Spleen (tissue), 11 donors: ENCODE measurements at regions not wholly inside any gene's neighbourhood (a gene's known extent, or its start where the extent isn't known, plus 50 kb on each side); places are given as distances from the start of the nearest gene placed in this dataset.
"Not testable (repeated sequence)": the region's sequence is repeated elsewhere in the genome, so short reads cannot be mapped to it uniquely, and the experiment has no call there.

Experiments
- DNase-seq: peaks from one replicate; pipeline ENCODE4 v3.0.0-alpha.2; 2020
- H3K27ac ChIP-seq, 8 donors: fragments of 200-600 bp; sonication (generic) in 7 of 8; 1 replicate in 4 of 8; 2 replicates in 4 of 8; pipeline versions ENCODE4 v1.5.0 to v1.8.0; 2016 to 2021; ENCODE audit warnings: inconsistent platforms in 4 of 8, mild to moderate bottlenecking in 4 of 8, moderate library complexity in 1 of 8
- H3K27me3 ChIP-seq, 7 donors: fragments of 200-600 bp; sonication (generic) in 6 of 7; replicated peaks in 1 of 7; 1 replicate in 4 of 7; 2 replicates in 3 of 7; pipeline versions ENCODE4 v1.5.0 to v1.8.0; 2016 to 2021; ENCODE audit warnings: inconsistent platforms in 3 of 7, mild to moderate bottlenecking in 1 of 7
- H3K36me3 ChIP-seq, 6 donors: fragments of 200-600 bp; sonication (generic) in 5 of 6; 1 replicate in 4 of 6; 2 replicates in 2 of 6; pipeline versions ENCODE4 v1.5.0 to v1.8.0; 2016 to 2021; ENCODE audit warnings: inconsistent platforms in 2 of 6
- H3K4me1 ChIP-seq, 6 donors: fragments of 200-600 bp; sonication (generic) in 5 of 6; 1 replicate in 3 of 6; 2 replicates in 3 of 6; pipeline versions ENCODE4 v1.5.0 to v1.8.0; 2016 to 2021; ENCODE audit warnings: inconsistent platforms in 3 of 6
- H3K4me3 ChIP-seq, 8 donors: fragments of 200-600 bp; sonication (generic) in 7 of 8; 1 replicate in 4 of 8; 2 replicates in 4 of 8; pipeline versions ENCODE4 v1.5.0 to v1.8.0; 2016 to 2021; ENCODE audit warnings: inconsistent platforms in 4 of 8, mild to moderate bottlenecking in 4 of 8, moderate library complexity in 2 of 8
- H3K9me3 ChIP-seq, 8 donors: fragments of 200-600 bp; sonication (generic) in 7 of 8; 1 replicate in 4 of 8; 2 replicates in 4 of 8; pipeline versions ENCODE4 v1.5.0 to v1.8.0; 2016 to 2021; ENCODE audit warnings: inconsistent platforms in 4 of 8
- POLR2A ChIP-seq, 3 donors: fragments of 450-650 bp; IDR thresholded peaks; one replicate each; pipeline ENCODE4 v1.5.1; 2017; ENCODE audit warnings: antibody characterized with exemption in 3 of 3, mild to moderate bottlenecking in 1 of 3
- POLR2AphosphoS5 ChIP-seq, 3 donors: sonication (generic); formaldehyde crosslinking; IDR thresholded peaks; one replicate each; pipeline ENCODE4 v1.5.1; 2017; ENCODE audit warnings: antibody characterized with exemption in 3 of 3
- WGBS, 5 donors: extraction: QIAGEN DNeasy Blood & Tissue Kit in 3 of 5; methylation state at CpG; one replicate each; pipeline versions ENCODE4 v1.1.5 to v1.1.7; 2013 to 2018; 5-methylcytosine and 5-hydroxymethylcytosine counted together
- intact Hi-C: fragments of 100-400 bp; cut with DNase I; formaldehyde crosslinking; loops from one replicate; pipeline ENCODE4 v1.15.0; 2023; ENCODE audit warnings: low total_unique reads
- TF ChIP-seq, protein P1 (sequence below), 11 experiments: fragments of 200-600 bp in 7 of 11; fragments of 450-650 bp in 4 of 11; sonication (generic) in 4 of 11; IDR thresholded peaks in 8 of 11; conservative IDR thresholded peaks in 3 of 11; 1 replicate in 7 of 11; 2 replicates in 4 of 11; pipeline versions ENCODE4 v1.4.0 to v1.8.0; 2016 to 2021; ENCODE audit warnings: antibody characterized with exemption in 11 of 11, inconsistent platforms in 4 of 11, mild to moderate bottlenecking in 1 of 11
- donor health status: healthy with polysubstance abuse.
- donor health status: DM: no; HTN: no; CAD: no; lungs with moderate emphysema.
- donor health status: DM: no; HTN: no; CAD: no.
- donor health status: Bipolar disorder and iron deficiency.
- donor health status: healthy.
- donor health status: DM: no; HTN: no; CAD: no.
- donor health status: DM: yes; HTN: yes; CAD: no.

DNA sequence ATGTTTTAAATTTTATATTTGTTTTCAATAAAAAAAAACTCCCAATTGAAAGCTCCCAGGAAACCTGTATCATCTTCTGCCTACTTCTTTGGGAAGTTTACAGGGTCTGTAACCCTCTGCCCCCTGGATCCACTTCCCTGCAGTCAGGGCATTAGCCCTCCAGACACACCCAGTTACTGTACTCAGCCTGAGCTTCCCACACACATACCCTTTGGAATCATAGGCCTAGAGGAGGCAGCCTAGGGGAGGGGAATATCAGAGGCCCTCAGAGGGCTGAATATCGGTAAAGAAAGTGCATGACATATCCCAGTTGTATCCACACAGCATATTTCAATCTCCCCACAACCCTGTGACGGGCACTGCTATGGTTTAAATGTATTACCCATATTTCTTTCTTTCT, 56.2 kb upstream of the TFPI start:
- H3K9me3 ChIP-seq, H3K36me3 ChIP-seq, DNase-seq, intact Hi-C loops, H3K4me1 ChIP-seq, H3K27me3 ChIP-seq, H3K4me3 ChIP-seq, H3K27ac ChIP-seq: not testable (repeated sequence)
- WGBS, 5 donors, result 66 to 91% (median 82%) methylated on average over 2 of the region's 2 CpGs

GRCh38 chr2:187612857-187613256, 58.6 kb upstream of the TFPI start:
- Histone ChIP-seq H3K27me3 (no peaks in the 10 kb centered on the region), H3K27ac (no peak overlapping the region), H3K36me3 (no peaks in the 10 kb centered on the region), H3K4me1 (no peaks in the 10 kb centered on the region), H3K4me3 (no peak overlapping the region), H3K9me3 (no peaks in the 10 kb centered on the region)
- TF ChIP-seq, protein P1, sequence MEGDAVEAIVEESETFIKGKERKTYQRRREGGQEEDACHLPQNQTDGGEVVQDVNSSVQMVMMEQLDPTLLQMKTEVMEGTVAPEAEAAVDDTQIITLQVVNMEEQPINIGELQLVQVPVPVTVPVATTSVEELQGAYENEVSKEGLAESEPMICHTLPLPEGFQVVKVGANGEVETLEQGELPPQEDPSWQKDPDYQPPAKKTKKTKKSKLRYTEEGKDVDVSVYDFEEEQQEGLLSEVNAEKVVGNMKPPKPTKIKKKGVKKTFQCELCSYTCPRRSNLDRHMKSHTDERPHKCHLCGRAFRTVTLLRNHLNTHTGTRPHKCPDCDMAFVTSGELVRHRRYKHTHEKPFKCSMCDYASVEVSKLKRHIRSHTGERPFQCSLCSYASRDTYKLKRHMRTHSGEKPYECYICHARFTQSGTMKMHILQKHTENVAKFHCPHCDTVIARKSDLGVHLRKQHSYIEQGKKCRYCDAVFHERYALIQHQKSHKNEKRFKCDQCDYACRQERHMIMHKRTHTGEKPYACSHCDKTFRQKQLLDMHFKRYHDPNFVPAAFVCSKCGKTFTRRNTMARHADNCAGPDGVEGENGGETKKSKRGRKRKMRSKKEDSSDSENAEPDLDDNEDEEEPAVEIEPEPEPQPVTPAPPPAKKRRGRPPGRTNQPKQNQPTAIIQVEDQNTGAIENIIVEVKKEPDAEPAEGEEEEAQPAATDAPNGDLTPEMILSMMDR (IDR thresholded peaks at IDR 0.05 in 8 of 11, conservative IDR thresholded peaks at IDR 0.05 in 3 of 11), result no peak
- TF ChIP-seq POLR2AphosphoS5 (IDR thresholded peaks at IDR 0.05) (no peak), POLR2A (IDR thresholded peaks at IDR 0.05) (no peak)
- intact Hi-C loops, result no loop called here
- DNase-seq, result no peak
- WGBS, 5 donors, result 77 to 94% (median 86%) methylated on average over 1 of the region's 1 CpG

- intact Hi-C loops, result no loop called here
- TF ChIP-seq, protein P1 (IDR thresholded peaks at IDR 0.05 in 8 of 11, conservative IDR thresholded peaks at IDR 0.05 in 3 of 11), result no peak
- TF ChIP-seq POLR2AphosphoS5 (IDR thresholded peaks at IDR 0.05) (no peak), POLR2A (IDR thresholded peaks at IDR 0.05) (no peak)
- no peak overlapping the region for H3K4me3 ChIP-seq
- H3K36me3 ChIP-seq, result no peaks in the 10 kb centered on the region
- no peaks in the 10 kb centered on the region for H3K4me1 ChIP-seq
- H3K9me3 ChIP-seq, result no peaks in the 10 kb centered on the region
- H3K27me3 ChIP-seq, result no peaks in the 10 kb centered on the region
- 68 to 83% (median 75%) methylated on average over 2 of the region's 2 CpGs for WGBS, 5 donors
- H3K27ac ChIP-seq, result no peak overlapping the region
- DNase-seq, result no peak
These were observed 60.5 kb upstream of the TFPI start for GRCh38 chr2:187614756-187615155.

- no peaks in the 10 kb centered on the region for H3K27me3 ChIP-seq
- TF ChIP-seq POLR2A (IDR thresholded peaks at IDR 0.05) (no peak), POLR2AphosphoS5 (IDR thresholded peaks at IDR 0.05) (no peak)
- TF ChIP-seq, protein P1 (IDR thresholded peaks at IDR 0.05 in 8 of 11, conservative IDR thresholded peaks at IDR 0.05 in 3 of 11), result no peak
- H3K9me3 ChIP-seq, result no peaks in the 10 kb centered on the region
- intact Hi-C loops, result no loop called here
- H3K36me3 ChIP-seq, result no peaks in the 10 kb centered on the region
- DNase-seq, result no peak
- no peak overlapping the region for H3K4me3 ChIP-seq
- H3K4me1 ChIP-seq, result no peaks in the 10 kb centered on the region
- 71 to 74% (median 73%) methylated on average over 3 to 4 of the region's 4 CpGs for WGBS, 5 donors
- H3K27ac ChIP-seq, result no peak overlapping the region
These were observed 61.1 kb upstream of the TFPI start for GRCh38 chr2:187615364-187615763.

DNA sequence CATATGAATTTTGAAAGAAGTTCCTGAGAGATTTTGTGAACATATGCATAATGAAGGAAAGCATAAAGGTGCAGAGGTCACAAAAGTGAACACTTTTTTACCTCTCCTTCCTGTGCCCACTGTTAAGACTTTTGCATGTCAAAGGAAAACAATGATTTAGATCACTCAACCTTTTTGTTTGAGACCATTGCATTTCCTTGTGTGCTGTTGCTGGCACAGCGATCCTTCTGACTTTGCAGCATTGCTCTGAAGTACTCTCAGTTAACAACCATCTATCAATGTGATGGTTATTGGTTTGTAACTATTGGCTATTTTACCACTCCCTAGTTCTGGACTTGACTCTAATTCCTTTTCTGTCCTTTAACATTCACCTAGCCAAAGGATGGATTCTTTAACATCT, 61.7 kb upstream of the TFPI start:
- 89 to 96% (median 92%) methylated on average over 1 of the region's 1 CpG for WGBS, 5 donors
- H3K9me3 ChIP-seq, result no peaks in the 10 kb centered on the region
- DNase-seq, result no peak
- no peak overlapping the region for H3K27ac ChIP-seq
- intact Hi-C loops, result no loop called here
- TF ChIP-seq POLR2AphosphoS5 (IDR thresholded peaks at IDR 0.05), result no peak
- TF ChIP-seq, protein P1 (IDR thresholded peaks at IDR 0.05 in 8 of 11, conservative IDR thresholded peaks at IDR 0.05 in 3 of 11), result no peak
- no peak for TF ChIP-seq POLR2A (IDR thresholded peaks at IDR 0.05)
- H3K4me1 ChIP-seq, result no peaks in the 10 kb centered on the region
- H3K36me3 ChIP-seq, result no peaks in the 10 kb centered on the region
- H3K27me3 ChIP-seq, result no peaks in the 10 kb centered on the region
- no peak overlapping the region for H3K4me3 ChIP-seq
